ENCODE measurements at regions not wholly inside any gene's neighbourhood (a gene's known extent, or its start where the extent isn't known, plus 50 kb on each side); places are given as distances from the start of the nearest gene placed in this dataset.

DNA sequence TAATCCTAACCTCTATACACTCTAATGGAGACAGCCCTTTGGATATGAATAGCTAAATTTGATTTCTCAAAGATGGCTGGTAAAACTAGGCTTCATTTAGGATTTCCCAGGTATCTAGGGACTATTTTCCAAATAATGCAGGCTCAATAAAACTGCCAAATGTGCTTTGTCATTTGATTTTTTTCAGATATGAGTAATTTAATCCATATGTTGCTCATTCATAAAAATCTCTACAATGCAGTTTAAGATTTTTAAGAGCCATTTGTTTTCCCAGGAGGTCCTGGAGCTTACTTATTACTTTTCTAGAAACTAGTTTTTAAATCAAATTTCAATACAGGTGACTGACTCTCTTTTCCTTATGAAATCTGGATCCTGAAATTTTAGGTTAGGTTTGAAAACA lies 349.3 kb upstream of the SLC24A2 start:
- TF ChIP-seq, protein P1, sequence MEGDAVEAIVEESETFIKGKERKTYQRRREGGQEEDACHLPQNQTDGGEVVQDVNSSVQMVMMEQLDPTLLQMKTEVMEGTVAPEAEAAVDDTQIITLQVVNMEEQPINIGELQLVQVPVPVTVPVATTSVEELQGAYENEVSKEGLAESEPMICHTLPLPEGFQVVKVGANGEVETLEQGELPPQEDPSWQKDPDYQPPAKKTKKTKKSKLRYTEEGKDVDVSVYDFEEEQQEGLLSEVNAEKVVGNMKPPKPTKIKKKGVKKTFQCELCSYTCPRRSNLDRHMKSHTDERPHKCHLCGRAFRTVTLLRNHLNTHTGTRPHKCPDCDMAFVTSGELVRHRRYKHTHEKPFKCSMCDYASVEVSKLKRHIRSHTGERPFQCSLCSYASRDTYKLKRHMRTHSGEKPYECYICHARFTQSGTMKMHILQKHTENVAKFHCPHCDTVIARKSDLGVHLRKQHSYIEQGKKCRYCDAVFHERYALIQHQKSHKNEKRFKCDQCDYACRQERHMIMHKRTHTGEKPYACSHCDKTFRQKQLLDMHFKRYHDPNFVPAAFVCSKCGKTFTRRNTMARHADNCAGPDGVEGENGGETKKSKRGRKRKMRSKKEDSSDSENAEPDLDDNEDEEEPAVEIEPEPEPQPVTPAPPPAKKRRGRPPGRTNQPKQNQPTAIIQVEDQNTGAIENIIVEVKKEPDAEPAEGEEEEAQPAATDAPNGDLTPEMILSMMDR (IDR thresholded peaks at IDR 0.05): no peak
- TF ChIP-seq ZFX (IDR thresholded peaks at IDR 0.05; ENCODE audit: borderline replicate concordance): no peak

All from 22Rv1 (cell line).